Bronchial epithelial cell (primary cell): ENCODE measurements at regions not wholly inside any gene's neighbourhood (a gene's known extent, or its start where the extent isn't known, plus 50 kb on each side); places are given as distances from the start of the nearest gene placed in this dataset.
A peak's percentile ranks its signal among the peaks of the same experiment; 100 is the strongest.

Experiments
- DNase-seq: peaks from one replicate; pipeline ENCODE4 v3.0.0-alpha.2; 2010; ENCODE audit warnings: low read depth
- FAIRE-seq: peaks from 2 replicates; lab custom pipeline; 2011; peaks lifted over from hg19 to GRCh38; lab: Jason Lieb, UNC
- H3K27me3 ChIP-seq: 2 replicates; pipeline ENCODE4 v1.5.1; 2011; ENCODE audit warnings: low read length; ENCODE audit not compliant: control insufficient read depth, insufficient read depth
- H3K36me3 ChIP-seq: 2 replicates; pipeline ENCODE4 v1.5.1; 2011; ENCODE audit warnings: low read length; ENCODE audit not compliant: control insufficient read depth, insufficient read depth
- H3K4me3 ChIP-seq: 2 replicates; pipeline ENCODE4 v1.5.1; 2011; ENCODE audit warnings: mild to moderate bottlenecking, low read depth, low read length, control low read depth
- TF ChIP-seq, protein P1 (sequence below): IDR thresholded peaks from 2 replicates; pipeline ENCODE4 v1.5.1; 2011; ENCODE audit warnings: mild to moderate bottlenecking, moderate library complexity, low read length, control low read depth, inconsistent platforms; ENCODE audit not compliant: insufficient read depth, severe bottlenecking

DNA sequence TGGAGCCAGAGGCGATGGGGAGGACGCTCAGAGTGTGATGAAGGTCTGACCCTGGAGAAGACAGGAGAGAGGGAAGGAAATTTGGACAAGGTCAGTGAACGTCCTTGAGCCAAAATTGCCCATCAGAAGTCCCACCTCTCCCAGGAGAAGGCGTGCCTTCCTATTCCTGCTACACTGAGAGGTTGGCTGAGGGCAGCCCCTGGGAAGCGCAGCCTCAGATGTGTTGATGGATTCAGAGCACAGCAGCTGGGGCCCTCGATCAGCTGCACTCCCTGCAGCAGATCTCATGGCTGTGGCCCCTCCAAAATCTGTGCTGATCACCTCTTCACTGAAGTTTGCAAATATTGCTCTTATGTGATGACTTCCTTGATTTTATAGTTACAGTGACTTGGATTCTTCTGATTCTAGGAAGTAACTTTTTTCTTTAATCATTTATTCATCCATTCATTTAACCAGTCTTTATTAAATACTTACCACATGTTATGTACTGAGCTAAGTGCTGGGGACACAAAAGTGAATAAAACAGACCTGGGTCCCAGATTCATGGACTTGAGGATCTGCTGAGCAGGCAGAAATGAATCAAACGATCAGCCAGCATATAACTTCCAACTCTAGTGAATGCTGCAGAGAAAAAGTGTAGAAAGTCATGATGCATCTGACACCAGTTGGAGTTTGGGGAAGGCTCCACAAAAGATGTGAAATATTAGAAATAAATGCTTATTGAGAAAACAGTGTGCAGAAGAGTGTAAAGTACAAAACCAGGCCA lies 69.6 kb upstream of the ARMC2 start:
- TF ChIP-seq, protein P1, sequence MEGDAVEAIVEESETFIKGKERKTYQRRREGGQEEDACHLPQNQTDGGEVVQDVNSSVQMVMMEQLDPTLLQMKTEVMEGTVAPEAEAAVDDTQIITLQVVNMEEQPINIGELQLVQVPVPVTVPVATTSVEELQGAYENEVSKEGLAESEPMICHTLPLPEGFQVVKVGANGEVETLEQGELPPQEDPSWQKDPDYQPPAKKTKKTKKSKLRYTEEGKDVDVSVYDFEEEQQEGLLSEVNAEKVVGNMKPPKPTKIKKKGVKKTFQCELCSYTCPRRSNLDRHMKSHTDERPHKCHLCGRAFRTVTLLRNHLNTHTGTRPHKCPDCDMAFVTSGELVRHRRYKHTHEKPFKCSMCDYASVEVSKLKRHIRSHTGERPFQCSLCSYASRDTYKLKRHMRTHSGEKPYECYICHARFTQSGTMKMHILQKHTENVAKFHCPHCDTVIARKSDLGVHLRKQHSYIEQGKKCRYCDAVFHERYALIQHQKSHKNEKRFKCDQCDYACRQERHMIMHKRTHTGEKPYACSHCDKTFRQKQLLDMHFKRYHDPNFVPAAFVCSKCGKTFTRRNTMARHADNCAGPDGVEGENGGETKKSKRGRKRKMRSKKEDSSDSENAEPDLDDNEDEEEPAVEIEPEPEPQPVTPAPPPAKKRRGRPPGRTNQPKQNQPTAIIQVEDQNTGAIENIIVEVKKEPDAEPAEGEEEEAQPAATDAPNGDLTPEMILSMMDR, result no peak
- Histone ChIP-seq H3K36me3 (no peaks in the 10 kb centered on the region), H3K4me3 (no peak overlapping the region), H3K27me3 (no peaks in the 10 kb centered on the region)
- DNase-seq, result no peak
- no peak for FAIRE-seq

DNA sequence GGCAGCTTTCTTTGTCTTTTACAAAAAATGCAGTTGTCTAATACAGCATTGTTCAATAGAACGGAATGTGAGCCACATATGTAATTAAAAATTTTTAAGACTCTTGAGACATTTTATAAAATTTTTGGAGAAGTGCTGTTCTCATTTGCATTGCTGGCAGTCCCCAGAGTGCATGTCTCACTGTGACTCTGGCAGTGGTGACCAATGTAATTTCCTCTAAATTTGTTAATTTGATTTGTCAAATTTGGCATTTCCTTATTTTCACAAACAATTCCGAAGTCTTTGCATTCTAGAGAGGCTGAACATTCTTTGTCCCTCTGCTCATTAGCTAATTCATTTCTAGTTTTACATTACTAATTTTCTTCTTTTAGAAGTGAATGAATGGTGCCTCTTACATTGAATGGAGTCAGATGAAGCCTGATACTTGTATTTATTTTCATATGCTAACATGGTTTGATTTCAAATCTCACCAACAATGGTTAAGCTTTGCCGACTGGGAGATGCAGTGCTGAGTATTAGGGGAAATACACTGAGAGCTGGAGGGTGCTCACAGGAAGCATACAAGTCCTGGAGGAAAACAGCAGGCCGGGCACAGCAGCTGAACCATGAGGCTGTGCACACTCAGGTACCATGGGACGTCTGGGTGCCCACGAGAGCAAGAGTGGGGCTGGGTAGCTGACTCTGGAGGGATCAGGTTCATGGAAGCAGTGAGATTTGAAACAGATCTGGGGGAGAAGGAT lies 68.5 kb upstream of the ARMC2 start:
- Histone ChIP-seq H3K27me3 (no peaks in the 10 kb centered on the region), H3K36me3 (no peaks in the 10 kb centered on the region), H3K4me3 (no peak overlapping the region)
- TF ChIP-seq, protein P1, result no peak
- no peak for FAIRE-seq
- no peak for DNase-seq

GRCh38 chr6:108780784-108781183 lies 67.4 kb upstream of the ARMC2 start:
- H3K27me3 ChIP-seq, result no peaks in the 10 kb centered on the region
- FAIRE-seq, result no peak
- no peaks in the 10 kb centered on the region for H3K36me3 ChIP-seq
- TF ChIP-seq, protein P1, result no peak
- no peak for DNase-seq
- no peak overlapping the region for H3K4me3 ChIP-seq

DNA sequence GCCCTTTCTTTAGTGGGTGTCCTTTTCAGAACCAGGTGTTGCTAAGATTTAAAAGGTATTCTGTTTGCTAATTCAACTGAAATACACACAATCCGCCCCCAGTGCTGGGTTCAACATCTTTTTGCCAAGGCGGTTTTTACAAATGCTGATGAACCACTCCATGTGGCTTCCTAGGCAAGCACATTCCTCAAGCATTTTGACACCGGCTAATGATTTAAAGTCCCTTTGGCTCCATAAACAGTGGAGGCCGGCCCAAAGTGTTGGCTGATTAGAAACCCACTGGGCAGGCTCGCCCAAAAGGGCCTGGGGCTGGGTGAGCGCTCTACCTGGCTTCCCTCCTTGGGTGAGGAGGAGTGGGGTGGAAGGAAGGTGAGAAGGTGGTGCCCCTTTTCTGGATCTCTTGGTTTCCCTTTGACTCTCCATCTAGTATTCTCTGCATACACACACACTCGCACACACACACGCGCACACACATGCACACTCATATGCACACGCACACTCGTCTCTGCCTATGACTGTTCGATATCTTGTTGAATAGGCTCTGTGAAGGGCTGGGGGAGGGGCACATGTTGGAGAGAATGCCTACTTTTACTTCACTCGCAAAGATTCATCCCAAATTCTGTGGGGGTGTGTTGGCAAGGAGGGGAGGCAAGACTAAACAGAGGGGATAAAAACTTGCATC lies 66.7 kb upstream of the ARMC2 start:
- Histone ChIP-seq H3K36me3 (no peaks in the 10 kb centered on the region), H3K4me3 (peak overlapping the region; percentile 34), H3K27me3 (no peaks in the 10 kb centered on the region)
- TF ChIP-seq, protein P1, result no peak
- FAIRE-seq, result no peak
- no peak for DNase-seq

DNA sequence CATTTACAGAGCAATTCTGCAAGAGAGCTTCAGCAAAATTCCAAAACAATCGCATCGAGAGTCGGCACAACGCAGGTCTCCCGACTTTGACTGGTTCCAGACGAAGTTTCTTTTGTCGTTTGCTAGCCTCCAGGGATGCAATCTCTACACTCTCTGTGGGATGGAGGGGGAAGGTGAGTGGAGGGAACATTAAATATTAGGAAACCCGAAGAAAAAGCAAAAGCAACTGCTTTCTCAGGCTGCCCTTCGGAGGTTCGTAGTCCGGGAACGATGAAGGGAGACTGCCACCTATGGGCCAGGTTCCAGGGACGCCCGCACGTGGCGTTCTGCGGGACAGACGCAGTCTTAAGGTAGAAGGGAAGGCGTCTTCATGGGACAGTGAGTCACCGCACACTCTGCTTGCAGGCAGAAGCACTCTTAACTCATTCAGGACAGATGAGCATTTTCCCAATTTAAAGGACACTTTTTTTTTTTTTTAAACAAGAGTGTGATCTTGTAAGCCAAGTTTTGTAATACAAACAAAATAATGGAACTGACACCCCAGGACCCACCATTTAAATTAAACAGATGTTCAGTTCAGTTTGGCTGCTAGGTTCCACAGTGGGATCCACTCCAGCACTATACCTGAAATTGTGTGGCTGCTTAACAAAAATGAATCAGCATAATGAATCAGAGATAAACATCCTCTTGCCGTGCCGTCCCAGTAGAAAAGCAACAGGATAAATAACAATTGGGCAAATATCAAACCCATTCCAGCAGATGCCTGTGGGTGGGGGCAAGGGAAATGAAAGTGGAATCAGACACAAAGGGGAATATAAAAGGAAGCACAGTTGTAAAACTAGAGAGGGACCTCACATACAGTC lies 65.8 kb upstream of the ARMC2 start:
- Histone ChIP-seq H3K4me3 (peak overlapping the region; percentile 34), H3K27me3 (no peaks in the 10 kb centered on the region), H3K36me3 (no peaks in the 10 kb centered on the region)
- DNase-seq, result peak; percentile 89
- TF ChIP-seq, protein P1, result peak; percentile 86
- peak; percentile 85 for FAIRE-seq
